Lower leg skin (tissue), 3 donors: ENCODE measurements at regions not wholly inside any gene's neighbourhood (a gene's known extent, or its start where the extent isn't known, plus 50 kb on each side); places are given as distances from the start of the nearest gene placed in this dataset.

Experiments used
- POLR2A ChIP-seq, 2 donors: fragments of 450-650 bp; IDR thresholded peaks; one replicate each; pipeline ENCODE4 v1.6.1; 2016 to 2017; ENCODE audit warnings: antibody characterized with exemption in 2 of 2, mild to moderate bottlenecking in 1 of 2, moderate library complexity in 1 of 2
- TF ChIP-seq, protein P1 (sequence below), 3 donors: fragments of 450-650 bp; IDR thresholded peaks; one replicate each; pipeline ENCODE4 v1.5.1; 2016; ENCODE audit warnings: antibody characterized with exemption in 3 of 3, mild to moderate bottlenecking in 3 of 3, moderate library complexity in 2 of 3

DNA sequence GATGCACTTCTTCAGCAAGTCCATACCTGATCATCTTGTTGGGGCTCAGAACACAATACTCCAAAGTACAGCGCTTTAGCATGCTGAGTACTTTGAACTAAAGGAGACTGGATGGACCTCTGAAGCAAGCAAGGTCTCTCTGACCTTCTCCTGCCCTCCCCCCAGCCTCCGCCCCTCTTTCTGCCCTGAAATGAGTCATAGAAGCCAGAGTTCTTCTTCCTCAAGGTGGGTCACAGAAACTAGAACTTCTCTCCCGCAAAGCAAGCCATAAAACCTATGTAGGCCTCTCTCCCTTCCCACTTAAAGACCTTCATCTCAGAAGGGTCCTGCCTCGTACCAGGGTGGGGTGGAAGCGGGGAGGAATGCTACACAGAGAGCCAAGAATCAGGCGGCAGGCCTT is 230.5 kb upstream of the PROK2 start:
- no peak for TF ChIP-seq POLR2A (IDR thresholded peaks at IDR 0.05)
- TF ChIP-seq, protein P1, sequence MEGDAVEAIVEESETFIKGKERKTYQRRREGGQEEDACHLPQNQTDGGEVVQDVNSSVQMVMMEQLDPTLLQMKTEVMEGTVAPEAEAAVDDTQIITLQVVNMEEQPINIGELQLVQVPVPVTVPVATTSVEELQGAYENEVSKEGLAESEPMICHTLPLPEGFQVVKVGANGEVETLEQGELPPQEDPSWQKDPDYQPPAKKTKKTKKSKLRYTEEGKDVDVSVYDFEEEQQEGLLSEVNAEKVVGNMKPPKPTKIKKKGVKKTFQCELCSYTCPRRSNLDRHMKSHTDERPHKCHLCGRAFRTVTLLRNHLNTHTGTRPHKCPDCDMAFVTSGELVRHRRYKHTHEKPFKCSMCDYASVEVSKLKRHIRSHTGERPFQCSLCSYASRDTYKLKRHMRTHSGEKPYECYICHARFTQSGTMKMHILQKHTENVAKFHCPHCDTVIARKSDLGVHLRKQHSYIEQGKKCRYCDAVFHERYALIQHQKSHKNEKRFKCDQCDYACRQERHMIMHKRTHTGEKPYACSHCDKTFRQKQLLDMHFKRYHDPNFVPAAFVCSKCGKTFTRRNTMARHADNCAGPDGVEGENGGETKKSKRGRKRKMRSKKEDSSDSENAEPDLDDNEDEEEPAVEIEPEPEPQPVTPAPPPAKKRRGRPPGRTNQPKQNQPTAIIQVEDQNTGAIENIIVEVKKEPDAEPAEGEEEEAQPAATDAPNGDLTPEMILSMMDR (IDR thresholded peaks at IDR 0.05): no peak
